ENCODE measurements at regions not wholly inside any gene's neighbourhood (a gene's known extent, or its start where the extent isn't known, plus 50 kb on each side); places are given as distances from the start of the nearest gene placed in this dataset.

DNA sequence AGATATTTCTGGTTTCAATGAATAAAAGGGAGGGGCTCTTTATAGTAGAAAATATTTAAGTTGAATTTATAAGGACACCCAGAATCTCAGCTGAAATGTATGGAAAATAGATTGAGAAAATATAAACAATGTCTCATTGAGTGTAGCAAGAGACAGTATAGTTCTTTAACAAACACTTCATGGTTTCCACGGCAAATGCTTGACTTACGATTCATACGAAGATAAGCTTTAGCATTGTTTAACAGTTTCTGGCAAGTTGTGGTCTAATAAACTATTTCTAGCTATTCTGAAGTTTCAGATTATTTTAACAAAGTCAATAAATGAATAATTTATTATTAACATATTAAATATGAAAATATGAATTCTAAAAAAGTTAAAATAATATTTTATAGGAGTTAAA is 1419.4 kb downstream of the KCNT2 start:
- no TSS peak for BruUV-seq (replicated peaks)
- POLR2A ChIA-PET: no interaction called here
- no peaks in the 10 kb centered on the region for H3K4me1 ChIP-seq (replicated peaks in 1 of 2; ENCODE audit: control insufficient read depth in 2 of 2, insufficient read depth in 2 of 2, low read length in 2 of 2)
- no peaks in the 10 kb centered on the region for H4K20me1 ChIP-seq (replicated peaks; ENCODE audit: control insufficient read depth, insufficient read depth, low read length)
- FAIRE-seq (no peak), DNase-seq (ENCODE audit: extremely low read depth in 1 of 4, low spot score in 3 of 4) (no peak), ATAC-seq (no peak)
- 2% methylated on average over 3 of the region's 3 CpGs for WGBS (ENCODE audit: insufficient coverage, low coverage, missing lambda C conversion rate)
- CTCF ChIA-PET (ENCODE audit: low intra/inter-chr PET ratio): no interaction called here
- no peaks in the 10 kb centered on the region for H3K36me3 ChIP-seq (ENCODE audit: control insufficient read depth, insufficient read depth, low read length)
- no peak overlapping the region for H3K9ac ChIP-seq (ENCODE audit: insufficient read depth in 1 of 2, low read depth in 2 of 2, low read length in 2 of 2)
- H3K27ac ChIP-seq (ENCODE audit: extremely low read depth, low read depth, low read length): no peak overlapping the region
- H3K4me2 ChIP-seq (ENCODE audit: insufficient read depth, low read length): no peak overlapping the region
- H3K9me3 ChIP-seq (replicated peaks; ENCODE audit: control insufficient read depth, insufficient read depth, low read depth, low read length): no peaks in the 10 kb centered on the region; the same call in 1 of the 2 replicates
- no peak overlapping the region for H2AFZ ChIP-seq (ENCODE audit: low read depth, low read length)
- no peak overlapping the region for H3K4me3 ChIP-seq
- intact Hi-C loops (cut with micrococcal nuclease) (no loop called here), in situ Hi-C loops (cut with MboI) (no loop called here)
- H3K9me1 ChIP-seq (ENCODE audit: control insufficient read depth, insufficient read depth, low read length): no peaks in the 10 kb centered on the region
- no peaks in the 10 kb centered on the region for H3K27me3 ChIP-seq (ENCODE audit: control insufficient read depth in 2 of 2, insufficient read depth in 2 of 2, low read length in 2 of 2)
- H3K79me2 ChIP-seq (ENCODE audit: control insufficient read depth, insufficient read depth, low read length): no peaks in the 10 kb centered on the region
- TF ChIP-seq, protein P1, sequence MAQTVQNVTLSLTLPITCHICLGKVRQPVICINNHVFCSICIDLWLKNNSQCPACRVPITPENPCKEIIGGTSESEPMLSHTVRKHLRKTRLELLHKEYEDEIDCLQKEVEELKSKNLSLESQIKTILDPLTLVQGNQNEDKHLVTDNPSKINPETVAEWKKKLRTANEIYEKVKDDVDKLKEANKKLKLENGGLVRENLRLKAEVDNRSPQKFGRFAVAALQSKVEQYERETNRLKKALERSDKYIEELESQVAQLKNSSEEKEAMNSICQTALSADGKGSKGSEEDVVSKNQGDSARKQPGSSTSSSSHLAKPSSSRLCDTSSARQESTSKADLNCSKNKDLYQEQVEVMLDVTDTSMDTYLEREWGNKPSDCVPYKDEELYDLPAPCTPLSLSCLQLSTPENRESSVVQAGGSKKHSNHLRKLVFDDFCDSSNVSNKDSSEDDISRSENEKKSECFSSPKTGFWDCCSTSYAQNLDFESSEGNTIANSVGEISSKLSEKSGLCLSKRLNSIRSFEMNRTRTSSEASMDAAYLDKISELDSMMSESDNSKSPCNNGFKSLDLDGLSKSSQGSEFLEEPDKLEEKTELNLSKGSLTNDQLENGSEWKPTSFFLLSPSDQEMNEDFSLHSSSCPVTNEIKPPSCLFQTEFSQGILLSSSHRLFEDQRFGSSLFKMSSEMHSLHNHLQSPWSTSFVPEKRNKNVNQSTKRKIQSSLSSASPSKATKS (CRISPR knock-in tag; IDR thresholded peaks at IDR 0.05): no peak
- TF ChIP-seq ZNF184 (CRISPR knock-in tag; IDR thresholded peaks at IDR 0.05) (no peak), ZSCAN32 (CRISPR knock-in tag; IDR thresholded peaks at IDR 0.05) (no peak), HIVEP1 (CRISPR knock-in tag; IDR thresholded peaks at IDR 0.05) (no peak), ZNF707 (CRISPR knock-in tag; conservative IDR thresholded peaks at IDR 0.05) (no peak), ZNF274 (IDR thresholded peaks at IDR 0.05; ENCODE audit: borderline replicate concordance, low read depth, low read length) (no peak), ARID1B (IDR thresholded peaks at IDR 0.05) (no peak), TAL1 (IDR thresholded peaks at IDR 0.05) (no peak), SMARCE1 (IDR thresholded peaks at IDR 0.05) (no peak), BRD9 (IDR thresholded peaks at IDR 0.05; ENCODE audit: low read depth, partially characterized antibody) (no peak), CCNT2 (IDR thresholded peaks at IDR 0.05; ENCODE audit: borderline replicate concordance, extremely low read depth, insufficient read length, low read depth, low read length) (no peak), TEAD4 (IDR thresholded peaks at IDR 0.05; ENCODE audit: low read length) (no peak), TEAD4 (CRISPR knock-in tag; IDR thresholded peaks at IDR 0.05; ENCODE audit: borderline replicate concordance) (no peak), HDAC1 (IDR thresholded peaks at IDR 0.05) (no peak), HDAC3 (IDR thresholded peaks at IDR 0.05; ENCODE audit: borderline replicate concordance, partially characterized antibody) (no peak)
- TF ChIP-seq, protein P2, sequence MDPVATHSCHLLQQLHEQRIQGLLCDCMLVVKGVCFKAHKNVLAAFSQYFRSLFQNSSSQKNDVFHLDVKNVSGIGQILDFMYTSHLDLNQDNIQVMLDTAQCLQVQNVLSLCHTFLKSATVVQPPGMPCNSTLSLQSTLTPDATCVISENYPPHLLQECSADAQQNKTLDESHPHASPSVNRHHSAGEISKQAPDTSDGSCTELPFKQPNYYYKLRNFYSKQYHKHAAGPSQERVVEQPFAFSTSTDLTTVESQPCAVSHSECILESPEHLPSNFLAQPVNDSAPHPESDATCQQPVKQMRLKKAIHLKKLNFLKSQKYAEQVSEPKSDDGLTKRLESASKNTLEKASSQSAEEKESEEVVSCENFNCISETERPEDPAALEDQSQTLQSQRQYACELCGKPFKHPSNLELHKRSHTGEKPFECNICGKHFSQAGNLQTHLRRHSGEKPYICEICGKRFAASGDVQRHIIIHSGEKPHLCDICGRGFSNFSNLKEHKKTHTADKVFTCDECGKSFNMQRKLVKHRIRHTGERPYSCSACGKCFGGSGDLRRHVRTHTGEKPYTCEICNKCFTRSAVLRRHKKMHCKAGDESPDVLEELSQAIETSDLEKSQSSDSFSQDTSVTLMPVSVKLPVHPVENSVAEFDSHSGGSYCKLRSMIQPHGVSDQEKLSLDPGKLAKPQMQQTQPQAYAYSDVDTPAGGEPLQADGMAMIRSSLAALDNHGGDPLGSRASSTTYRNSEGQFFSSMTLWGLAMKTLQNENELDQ (CRISPR knock-in tag; IDR thresholded peaks at IDR 0.05; ENCODE audit: borderline replicate concordance): no peak
- TF ChIP-seq, protein P3, sequence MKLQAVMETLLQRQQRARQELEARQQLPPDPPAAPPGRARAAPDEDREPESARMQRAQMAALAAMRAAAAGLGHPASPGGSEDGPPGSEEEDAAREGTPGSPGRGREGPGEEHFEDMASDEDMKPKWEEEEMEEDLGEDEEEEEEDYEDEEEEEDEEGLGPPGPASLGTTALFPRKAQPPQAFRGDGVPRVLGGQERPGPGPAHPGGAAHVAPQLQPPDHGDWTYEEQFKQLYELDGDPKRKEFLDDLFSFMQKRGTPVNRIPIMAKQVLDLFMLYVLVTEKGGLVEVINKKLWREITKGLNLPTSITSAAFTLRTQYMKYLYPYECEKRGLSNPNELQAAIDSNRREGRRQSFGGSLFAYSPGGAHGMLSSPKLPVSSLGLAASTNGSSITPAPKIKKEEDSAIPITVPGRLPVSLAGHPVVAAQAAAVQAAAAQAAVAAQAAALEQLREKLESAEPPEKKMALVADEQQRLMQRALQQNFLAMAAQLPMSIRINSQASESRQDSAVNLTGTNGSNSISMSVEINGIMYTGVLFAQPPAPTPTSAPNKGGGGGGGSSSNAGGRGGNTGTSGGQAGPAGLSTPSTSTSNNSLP (IDR thresholded peaks at IDR 0.05; ENCODE audit: borderline replicate concordance, low read depth, low read length): no peak

Data from K562 (cell line).